ENCODE measurements at regions not wholly inside any gene's neighbourhood (a gene's known extent, or its start where the extent isn't known, plus 50 kb on each side); places are given as distances from the start of the nearest gene placed in this dataset.

DNA sequence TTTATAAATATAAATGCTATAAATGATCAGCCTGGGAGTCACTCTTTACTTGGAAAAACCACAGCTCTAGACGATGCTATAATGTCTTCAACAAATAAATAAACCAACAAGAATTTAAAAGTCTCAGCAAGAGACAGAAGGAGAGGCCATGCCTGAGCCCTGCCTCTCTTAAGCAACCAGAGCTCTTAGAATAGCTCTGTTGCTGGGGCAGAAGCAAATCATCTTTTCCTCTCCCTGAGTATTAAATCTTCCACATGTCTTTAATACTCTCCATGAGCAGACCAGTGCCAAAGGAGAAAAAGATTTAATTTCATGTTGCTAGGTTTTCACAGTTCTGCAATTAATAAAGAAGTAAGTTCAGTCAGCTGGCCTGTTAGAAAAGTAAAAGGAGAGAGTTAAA is 408.0 kb upstream of the SLC30A5 start:
- TF ChIP-seq, protein P1, sequence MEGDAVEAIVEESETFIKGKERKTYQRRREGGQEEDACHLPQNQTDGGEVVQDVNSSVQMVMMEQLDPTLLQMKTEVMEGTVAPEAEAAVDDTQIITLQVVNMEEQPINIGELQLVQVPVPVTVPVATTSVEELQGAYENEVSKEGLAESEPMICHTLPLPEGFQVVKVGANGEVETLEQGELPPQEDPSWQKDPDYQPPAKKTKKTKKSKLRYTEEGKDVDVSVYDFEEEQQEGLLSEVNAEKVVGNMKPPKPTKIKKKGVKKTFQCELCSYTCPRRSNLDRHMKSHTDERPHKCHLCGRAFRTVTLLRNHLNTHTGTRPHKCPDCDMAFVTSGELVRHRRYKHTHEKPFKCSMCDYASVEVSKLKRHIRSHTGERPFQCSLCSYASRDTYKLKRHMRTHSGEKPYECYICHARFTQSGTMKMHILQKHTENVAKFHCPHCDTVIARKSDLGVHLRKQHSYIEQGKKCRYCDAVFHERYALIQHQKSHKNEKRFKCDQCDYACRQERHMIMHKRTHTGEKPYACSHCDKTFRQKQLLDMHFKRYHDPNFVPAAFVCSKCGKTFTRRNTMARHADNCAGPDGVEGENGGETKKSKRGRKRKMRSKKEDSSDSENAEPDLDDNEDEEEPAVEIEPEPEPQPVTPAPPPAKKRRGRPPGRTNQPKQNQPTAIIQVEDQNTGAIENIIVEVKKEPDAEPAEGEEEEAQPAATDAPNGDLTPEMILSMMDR (IDR thresholded peaks at IDR 0.05) = no peak
- TF ChIP-seq, protein P2, sequence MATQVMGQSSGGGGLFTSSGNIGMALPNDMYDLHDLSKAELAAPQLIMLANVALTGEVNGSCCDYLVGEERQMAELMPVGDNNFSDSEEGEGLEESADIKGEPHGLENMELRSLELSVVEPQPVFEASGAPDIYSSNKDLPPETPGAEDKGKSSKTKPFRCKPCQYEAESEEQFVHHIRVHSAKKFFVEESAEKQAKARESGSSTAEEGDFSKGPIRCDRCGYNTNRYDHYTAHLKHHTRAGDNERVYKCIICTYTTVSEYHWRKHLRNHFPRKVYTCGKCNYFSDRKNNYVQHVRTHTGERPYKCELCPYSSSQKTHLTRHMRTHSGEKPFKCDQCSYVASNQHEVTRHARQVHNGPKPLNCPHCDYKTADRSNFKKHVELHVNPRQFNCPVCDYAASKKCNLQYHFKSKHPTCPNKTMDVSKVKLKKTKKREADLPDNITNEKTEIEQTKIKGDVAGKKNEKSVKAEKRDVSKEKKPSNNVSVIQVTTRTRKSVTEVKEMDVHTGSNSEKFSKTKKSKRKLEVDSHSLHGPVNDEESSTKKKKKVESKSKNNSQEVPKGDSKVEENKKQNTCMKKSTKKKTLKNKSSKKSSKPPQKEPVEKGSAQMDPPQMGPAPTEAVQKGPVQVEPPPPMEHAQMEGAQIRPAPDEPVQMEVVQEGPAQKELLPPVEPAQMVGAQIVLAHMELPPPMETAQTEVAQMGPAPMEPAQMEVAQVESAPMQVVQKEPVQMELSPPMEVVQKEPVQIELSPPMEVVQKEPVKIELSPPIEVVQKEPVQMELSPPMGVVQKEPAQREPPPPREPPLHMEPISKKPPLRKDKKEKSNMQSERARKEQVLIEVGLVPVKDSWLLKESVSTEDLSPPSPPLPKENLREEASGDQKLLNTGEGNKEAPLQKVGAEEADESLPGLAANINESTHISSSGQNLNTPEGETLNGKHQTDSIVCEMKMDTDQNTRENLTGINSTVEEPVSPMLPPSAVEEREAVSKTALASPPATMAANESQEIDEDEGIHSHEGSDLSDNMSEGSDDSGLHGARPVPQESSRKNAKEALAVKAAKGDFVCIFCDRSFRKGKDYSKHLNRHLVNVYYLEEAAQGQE (IDR thresholded peaks at IDR 0.05; ENCODE audit: insufficient read depth in 1 of 2, low read depth in 2 of 2, low read length in 1 of 2) = no peak
- TF ChIP-seq POLR2AphosphoS5 (IDR thresholded peaks at IDR 0.05; ENCODE audit: low read depth, low read length) = no peak
- TF ChIP-seq TCF7L2 (IDR thresholded peaks at IDR 0.05; ENCODE audit: low read depth, low read length) = no peak
- TF ChIP-seq SIN3A (IDR thresholded peaks at IDR 0.05; ENCODE audit: borderline replicate concordance, insufficient read depth, low read depth, low read length) = no peak
